ENCODE measurements at regions not wholly inside any gene's neighbourhood (a gene's known extent, or its start where the extent isn't known, plus 50 kb on each side); places are given as distances from the start of the nearest gene placed in this dataset.

- TF ChIP-seq POLR2A (IDR thresholded peaks at IDR 0.05) (no peak), POLR2AphosphoS5 (IDR thresholded peaks at IDR 0.05) (no peak), CTCF (IDR thresholded peaks at IDR 0.05) (no peak)
- Histone ChIP-seq H3K36me3 (no peaks in the 10 kb centered on the region), H3K4me3 (no peak overlapping the region), H3K4me1 (no peaks in the 10 kb centered on the region), H3K9me3 (no peaks in the 10 kb centered on the region), H3K27me3 (no peaks in the 10 kb centered on the region), H3K27ac (no peak overlapping the region)
- DNase-seq (ENCODE audit: low spot score in 2 of 2) = no peak
- intact Hi-C loops (cut with DNase I; ENCODE audit: low total_unique reads) = no loop called here
Measured at GRCh38 chr12:33267641-33268040, 172.0 kb downstream of the SYT10 start.

GRCh38 chr12:33265900-33266299, 173.7 kb downstream of the SYT10 start:
- no peaks in the 10 kb centered on the region for H3K36me3 ChIP-seq
- no peaks in the 10 kb centered on the region for H3K9me3 ChIP-seq
- no peak overlapping the region for H3K27ac ChIP-seq
- no peaks in the 10 kb centered on the region for H3K4me1 ChIP-seq
- TF ChIP-seq POLR2AphosphoS5 (IDR thresholded peaks at IDR 0.05) (no peak), POLR2A (IDR thresholded peaks at IDR 0.05) (no peak), CTCF (IDR thresholded peaks at IDR 0.05) (no peak)
- intact Hi-C loops (cut with DNase I; ENCODE audit: low total_unique reads) = no loop called here
- no peak overlapping the region for H3K4me3 ChIP-seq
- no peaks in the 10 kb centered on the region for H3K27me3 ChIP-seq
- DNase-seq (ENCODE audit: low spot score in 2 of 2) = no peak

GRCh38 chr12:33265033-33265731, 174.4 kb downstream of the SYT10 start:
- no peak overlapping the region for H3K27ac ChIP-seq
- intact Hi-C loops (cut with DNase I; ENCODE audit: low total_unique reads) = no loop called here

GRCh38 chr12:33253178-33253577, 186.4 kb downstream of the SYT10 start:
- no peaks in the 10 kb centered on the region for H3K4me1 ChIP-seq
- intact Hi-C loops (cut with DNase I; ENCODE audit: low total_unique reads) = no loop called here
- no peaks in the 10 kb centered on the region for H3K27me3 ChIP-seq
- H3K9me3 ChIP-seq = no peaks in the 10 kb centered on the region
- TF ChIP-seq CTCF (IDR thresholded peaks at IDR 0.05) = no peak
- TF ChIP-seq POLR2A (IDR thresholded peaks at IDR 0.05) = no peak
- no peak for TF ChIP-seq POLR2AphosphoS5 (IDR thresholded peaks at IDR 0.05)
- H3K36me3 ChIP-seq = no peaks in the 10 kb centered on the region
- no peak overlapping the region for H3K4me3 ChIP-seq
- H3K27ac ChIP-seq = no peak overlapping the region
- DNase-seq (ENCODE audit: low spot score in 2 of 2) = no peak

More at GRCh38 chr12:33265033-33265731, 174.4 kb downstream of the SYT10 start:
- TF ChIP-seq CTCF (IDR thresholded peaks at IDR 0.05) = no peak
- TF ChIP-seq POLR2AphosphoS5 (IDR thresholded peaks at IDR 0.05) = no peak
- TF ChIP-seq POLR2A (IDR thresholded peaks at IDR 0.05) = no peak
- Histone ChIP-seq H3K4me3 (no peak overlapping the region), H3K9me3 (no peaks in the 10 kb centered on the region), H3K4me1 (no peaks in the 10 kb centered on the region), H3K36me3 (no peaks in the 10 kb centered on the region), H3K27me3 (no peaks in the 10 kb centered on the region)
- DNase-seq (ENCODE audit: low spot score in 2 of 2) = no peak

GRCh38 chr12:33251548-33251947, 188.1 kb downstream of the SYT10 start:
- intact Hi-C loops (cut with DNase I; ENCODE audit: low total_unique reads) = no loop called here

More at GRCh38 chr12:33251548-33251947, 188.1 kb downstream of the SYT10 start:
- no peaks in the 10 kb centered on the region for H3K36me3 ChIP-seq
- TF ChIP-seq POLR2AphosphoS5 (IDR thresholded peaks at IDR 0.05) (no peak), POLR2A (IDR thresholded peaks at IDR 0.05) (no peak), CTCF (IDR thresholded peaks at IDR 0.05) (no peak)
- H3K4me3 ChIP-seq = no peak overlapping the region
- H3K4me1 ChIP-seq = no peaks in the 10 kb centered on the region
- H3K27ac ChIP-seq = no peak overlapping the region
- H3K27me3 ChIP-seq = no peaks in the 10 kb centered on the region
- DNase-seq (ENCODE audit: low spot score in 2 of 2) = no peak
- H3K9me3 ChIP-seq = no peaks in the 10 kb centered on the region
